IMR-90 (cell line): ENCODE measurements at regions not wholly inside any gene's neighbourhood (a gene's known extent, or its start where the extent isn't known, plus 50 kb on each side); places are given as distances from the start of the nearest gene placed in this dataset.
A peak's percentile ranks its signal among the peaks of the same experiment; 100 is the strongest.

Experiments
- ATAC-seq: fragments of 200-7000 bp; cut with Tn5 transposase; 2 replicates; pipeline ENCODE4 v1.9.1; 2020; ENCODE audit warnings: low read depth, mild to moderate bottlenecking, moderate library complexity
- BruUV-seq: library from RNA; stranded (reverse); fragments of 400-500 nt; replicated peaks from 2 replicates; lab custom pipeline; 2021; lab: Mats Ljungman, UMichigan
- CTCF ChIA-PET: fragments of 300-600 bp; formaldehyde crosslinking; extraction: SDS; loops from one replicate; lab custom pipeline; 2021; ENCODE audit warnings: antibody characterized with exemption; lab: Yijun Ruan, JAX
- POLR2A ChIA-PET: fragments of 300-600 bp; sonication (Branson Sonifier 250); formaldehyde crosslinking; loops from one replicate; lab custom pipeline; 2022; ENCODE audit warnings: antibody characterized with exemption; ENCODE audit not compliant: unreplicated experiment; lab: Charles Lee
- DNase-seq: peaks from one replicate; pipeline ENCODE4 v3.0.0; 2013
- H2AFZ ChIP-seq: replicated peaks from 2 replicates; pipeline ENCODE3; 2013; ENCODE audit warnings: low read length, mild to moderate bottlenecking; ENCODE audit not compliant: poor library complexity
- H2AK5ac ChIP-seq: 2 replicates; pipeline ENCODE4 v1.6.1; 2013; ENCODE audit warnings: low read depth, low read length, inconsistent platforms
- H2AK9ac ChIP-seq: replicated peaks from 2 replicates; pipeline ENCODE3; 2013; ENCODE audit warnings: mild to moderate bottlenecking, low read depth, low read length, moderate library complexity; ENCODE audit not compliant: poor library complexity
- H2BK120ac ChIP-seq: 2 replicates; pipeline ENCODE4 v1.6.1; 2013; ENCODE audit warnings: low read depth, low read length, inconsistent platforms
- H2BK15ac ChIP-seq: 3 replicates; pipeline ENCODE4 v1.6.1; 2013; ENCODE audit warnings: low read depth, low read length, inconsistent platforms
- H2BK20ac ChIP-seq: 2 replicates; pipeline ENCODE4 v1.6.1; 2013; ENCODE audit warnings: low read depth, mild to moderate bottlenecking, inconsistent platforms, low read length, moderate library complexity
- H2BK5ac ChIP-seq: 2 replicates; pipeline ENCODE4 v1.6.1; 2013; ENCODE audit warnings: mild to moderate bottlenecking, low read depth, low read length, inconsistent platforms; ENCODE audit not compliant: poor library complexity, severe bottlenecking
- H3K14ac ChIP-seq: replicated peaks from 2 replicates; pipeline ENCODE4 v1.6.1; 2013; ENCODE audit warnings: low read depth, low read length, inconsistent platforms
- H3K18ac ChIP-seq: 2 replicates; pipeline ENCODE4 v1.6.1; 2013; ENCODE audit warnings: low read depth, low read length, control low read depth
- H3K23ac ChIP-seq: 2 replicates; pipeline ENCODE4 v1.6.1; 2013; ENCODE audit warnings: low read depth, low read length, inconsistent platforms
- H3K27ac ChIP-seq: 2 replicates; pipeline ENCODE4 v1.5.1; 2013; ENCODE audit warnings: mild to moderate bottlenecking, control low read depth, low read length; ENCODE audit not compliant: insufficient read depth
- H3K27me3 ChIP-seq: 2 replicates; pipeline ENCODE4 v1.6.1; 2013; ENCODE audit warnings: low read length; ENCODE audit not compliant: control insufficient read depth, insufficient read depth
- H3K36me3 ChIP-seq: 2 replicates; pipeline ENCODE4 v1.6.1; 2013; ENCODE audit warnings: low read length, mixed read lengths; ENCODE audit not compliant: control insufficient read depth, insufficient read depth
- H3K4ac ChIP-seq: 2 replicates; pipeline ENCODE4 v1.6.1; 2013; ENCODE audit warnings: low read depth, low read length, inconsistent platforms
- H3K4me1 ChIP-seq: 2 replicates; pipeline ENCODE4 v1.6.1; 2013; ENCODE audit warnings: low read length, mixed read lengths; ENCODE audit not compliant: control insufficient read depth, insufficient read depth
- H3K4me2 ChIP-seq: 2 replicates; pipeline ENCODE4 v1.6.1; 2013; ENCODE audit warnings: low read depth, mild to moderate bottlenecking, control low read depth, low read length, moderate library complexity
- H3K4me3 ChIP-seq: 2 replicates; pipeline ENCODE4 v1.5.1; 2013; ENCODE audit warnings: low read depth, mild to moderate bottlenecking, control low read depth, low read length, moderate library complexity; ENCODE audit not compliant: insufficient read depth
- H3K56ac ChIP-seq: 2 replicates; pipeline ENCODE4 v1.6.1; 2013; ENCODE audit warnings: low read length, inconsistent platforms; ENCODE audit not compliant: insufficient read depth; ENCODE audit errors: extremely low read depth
- H3K79me1 ChIP-seq, 2 experiments: 2 replicates each; pipeline ENCODE4 v1.6.1; 2013; ENCODE audit warnings: low read length in 2 of 2, inconsistent platforms in 1 of 2, low read depth in 1 of 2
- H3K9ac ChIP-seq: 2 replicates; pipeline ENCODE4 v1.6.1; 2013; ENCODE audit warnings: low read depth, low read length, control low read depth
- H3K9me1 ChIP-seq: 2 replicates; pipeline ENCODE4 v1.6.1; 2013; ENCODE audit warnings: low read length, inconsistent platforms; ENCODE audit not compliant: insufficient read depth
- H3K9me3 ChIP-seq: 2 replicates; pipeline ENCODE4 v1.6.1; 2013; ENCODE audit warnings: low read length; ENCODE audit not compliant: control insufficient read depth, insufficient read depth
- H4K20me1 ChIP-seq: 2 replicates; pipeline ENCODE4 v1.6.1; 2013; ENCODE audit warnings: low read length, inconsistent platforms; ENCODE audit not compliant: insufficient read depth
- H4K5ac ChIP-seq: 2 replicates; pipeline ENCODE4 v1.6.1; 2013; ENCODE audit warnings: mild to moderate bottlenecking, low read depth, low read length, control low read depth
- H4K8ac ChIP-seq, 2 experiments: 2 replicates each; pipeline ENCODE4 v1.6.1; 2013; ENCODE audit warnings: low read depth in 2 of 2, low read length in 2 of 2, control low read depth in 1 of 2, inconsistent platforms in 1 of 2
- H4K91ac ChIP-seq: 2 replicates; pipeline ENCODE4 v1.6.1; 2013; ENCODE audit warnings: low read depth, low read length, inconsistent platforms; ENCODE audit not compliant: insufficient read depth
- BHLHE40 ChIP-seq: fragments of 150-350 bp; IDR thresholded peaks from 2 replicates; pipeline ENCODE4 v1.6.1; 2016; ENCODE audit warnings: mild to moderate bottlenecking, low read depth, low read length
- CEBPB ChIP-seq: IDR thresholded peaks from 2 replicates; pipeline ENCODE4 v1.6.1; 2012; ENCODE audit warnings: low read depth, low read length, improper control_type of control experiment
- CHD1 ChIP-seq: IDR thresholded peaks from 2 replicates; pipeline ENCODE4 v1.6.1; 2012; ENCODE audit warnings: low read depth, low read length, improper control_type of control experiment
- CTCF ChIP-seq: conservative IDR thresholded peaks from 2 replicates; pipeline ENCODE4 v1.5.1; 2012; ENCODE audit warnings: mild to moderate bottlenecking, low read depth, low read length, improper control_type of control experiment
- FOS ChIP-seq: fragments of 150-350 bp; IDR thresholded peaks from 2 replicates; pipeline ENCODE4 v1.6.1; 2016; ENCODE audit warnings: low read depth, low read length
- MAFK ChIP-seq: IDR thresholded peaks from 2 replicates; pipeline ENCODE4 v1.6.1; 2012; ENCODE audit warnings: low read depth, low read length, improper control_type of control experiment
- MAZ ChIP-seq: IDR thresholded peaks from 2 replicates; pipeline ENCODE4 v1.6.1; 2012; ENCODE audit warnings: low read depth, mild to moderate bottlenecking, low read length, improper control_type of control experiment, moderate library complexity, borderline replicate concordance
- MXI1 ChIP-seq: IDR thresholded peaks from 2 replicates; pipeline ENCODE4 v1.6.1; 2012; ENCODE audit warnings: low read depth, mild to moderate bottlenecking, low read length, moderate library complexity, borderline replicate concordance
- NFE2L2 ChIP-seq: fragments of 150-350 bp; IDR thresholded peaks from 2 replicates; pipeline ENCODE4 v1.6.1; 2016; ENCODE audit warnings: low read depth, mild to moderate bottlenecking, low read length
- POLR2A ChIP-seq: IDR thresholded peaks from 2 replicates; pipeline ENCODE4 v1.6.1; 2012; ENCODE audit warnings: mild to moderate bottlenecking, low read depth, low read length
- RAD21 ChIP-seq: IDR thresholded peaks from 2 replicates; pipeline ENCODE4 v1.6.1; 2012; ENCODE audit warnings: low read length, improper control_type of control experiment
- RCOR1 ChIP-seq: IDR thresholded peaks from 2 replicates; pipeline ENCODE4 v1.6.1; 2012; ENCODE audit warnings: mild to moderate bottlenecking, low read length, improper control_type of control experiment; ENCODE audit not compliant: insufficient replicate concordance
- RFX5 ChIP-seq: IDR thresholded peaks from 2 replicates; pipeline ENCODE4 v1.8.0; 2012; ENCODE audit warnings: low read depth, mild to moderate bottlenecking, low read length, moderate library complexity
- SMC3 ChIP-seq: fragments of 150-350 bp; IDR thresholded peaks from 2 replicates; pipeline ENCODE4 v1.6.1; 2016; ENCODE audit warnings: low read depth, mild to moderate bottlenecking, antibody characterized with exemption, low read length, moderate library complexity
- WGBS, 2 experiments: methylation state at CpG; one replicate each; pipeline versions ENCODE4 v1.1.5 to v1.1.7; 2013; ENCODE audit warnings: missing lambda C conversion rate in 2 of 2; ENCODE audit not compliant: insufficient read length in 1 of 2; ENCODE audit errors: extremely low coverage in 2 of 2; 5-methylcytosine and 5-hydroxymethylcytosine counted together
- dilution Hi-C: fragments of 300-500 bp; cut with HindIII; formaldehyde crosslinking; loops from one replicate; pipeline ENCODE4 v1.14.3; 2018; ENCODE audit warnings: low sequenced_read_pairs; ENCODE audit not compliant: unreplicated experiment
- in situ Hi-C: fragments of 300-500 bp; cut with MboI; formaldehyde crosslinking; loops from 3 replicates; pipeline ENCODE4 v1.14.3; 2019; ENCODE audit warnings: low sequenced_read_pairs, inconsistent platforms, mixed read lengths
- intact Hi-C: fragments of 100-400 bp; cut with micrococcal nuclease; formaldehyde crosslinking; loops from 2 replicates; pipeline ENCODE4 v1.10.0; 2022
- TF ChIP-seq, protein P1 (sequence below): fragments of 150-350 bp; IDR thresholded peaks from 2 replicates; pipeline ENCODE4 v1.6.1; 2016; ENCODE audit warnings: low read depth, mild to moderate bottlenecking, low read length, moderate library complexity, borderline replicate concordance
- TF ChIP-seq, protein P2 (sequence below): fragments of 150-350 bp; IDR thresholded peaks from 2 replicates; pipeline ENCODE4 v1.6.1; 2017; ENCODE audit warnings: mild to moderate bottlenecking, antibody characterized with exemption, low read length, low read depth

DNA sequence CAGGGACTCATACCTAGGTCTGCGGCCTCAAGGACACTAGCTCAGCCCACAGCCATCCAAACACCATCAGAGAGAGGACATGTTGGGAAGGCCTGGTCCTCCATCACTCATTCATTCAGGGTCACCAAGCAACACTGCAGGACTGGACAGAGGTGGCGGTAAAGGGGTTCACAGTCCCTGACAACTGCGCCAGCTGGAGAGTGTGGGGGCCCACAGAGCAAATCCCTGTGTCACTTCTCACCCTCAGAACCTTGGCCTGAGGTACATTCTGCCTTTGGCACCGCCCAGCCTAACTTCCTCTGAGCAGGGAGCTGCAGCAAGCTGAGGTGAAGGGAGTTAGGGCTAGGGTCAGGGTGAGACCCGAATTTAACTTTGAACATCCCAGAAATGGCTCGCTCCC is 106.5 kb downstream of the COPRS start:
- Histone ChIP-seq H2AFZ (peak overlapping the region; percentile 77), H3K9me3 (peaks cover 3% of the 10 kb centered on the region; the same call in 1 of the 2 replicates), H4K5ac (peak overlapping the region; percentile 14; the same call in 1 of the 2 replicates), H2AK5ac (peak overlapping the region; percentile 81), H2BK20ac (peak overlapping the region; percentile 81), H3K23ac (peak overlapping the region; percentile 52; the same call in 1 of the 2 replicates), H4K91ac (peak overlapping the region; percentile 55), H3K79me1 (no peaks in the 10 kb centered on the region), H3K4ac (peak overlapping the region; percentile 64), H3K27ac (no peak overlapping the region), H3K9ac (no peak overlapping the region), H3K14ac (peak overlapping the region; percentile 31; the same call in 1 of the 2 replicates), H3K4me3 (no peak overlapping the region), H2BK5ac (peak overlapping the region; percentile 48), H3K27me3 (no peaks in the 10 kb centered on the region), H3K9me1 (peaks cover 2% of the 10 kb centered on the region), H4K8ac (peak overlapping the region in 1 of 2 experiments; percentile 74; a peak in 2 of 4 replicates), H3K4me2 (no peak overlapping the region), H2AK9ac (peak overlapping the region; percentile 70), H3K18ac (0 out of 2 replicates have a peak overlapping the region, but pooled peaks have one; percentile 36), H3K4me1 (peaks cover 4% of the 10 kb centered on the region; the same call in 1 of the 2 replicates), H3K36me3 (no peaks in the 10 kb centered on the region), H2BK15ac (peak overlapping the region; percentile 65; the same call in 1 of the 3 replicates), H3K56ac (no peak overlapping the region), H2BK120ac (peak overlapping the region; percentile 86; the same call in 1 of the 2 replicates), H4K20me1 (no peaks in the 10 kb centered on the region)
- no peak for ATAC-seq
- BruUV-seq, result no TSS peak
- DNase-seq, result no peak
- POLR2A ChIA-PET, result no interaction called here
- in situ Hi-C loops, result no loop called here
- dilution Hi-C loops, result no loop called here
- CTCF ChIA-PET, result no interaction called here
- 100% methylated on average over 2 of the region's 6 CpGs; no CpG with 5 or more reads in 1 of the 2 experiments for WGBS, 2 experiments
- no peak for TF ChIP-seq RAD21
- TF ChIP-seq CTCF, result no peak
- no peak for TF ChIP-seq RFX5
- no peak for TF ChIP-seq POLR2A
- TF ChIP-seq CEBPB, result no peak
- TF ChIP-seq RCOR1, result no peak
- TF ChIP-seq, protein P1, sequence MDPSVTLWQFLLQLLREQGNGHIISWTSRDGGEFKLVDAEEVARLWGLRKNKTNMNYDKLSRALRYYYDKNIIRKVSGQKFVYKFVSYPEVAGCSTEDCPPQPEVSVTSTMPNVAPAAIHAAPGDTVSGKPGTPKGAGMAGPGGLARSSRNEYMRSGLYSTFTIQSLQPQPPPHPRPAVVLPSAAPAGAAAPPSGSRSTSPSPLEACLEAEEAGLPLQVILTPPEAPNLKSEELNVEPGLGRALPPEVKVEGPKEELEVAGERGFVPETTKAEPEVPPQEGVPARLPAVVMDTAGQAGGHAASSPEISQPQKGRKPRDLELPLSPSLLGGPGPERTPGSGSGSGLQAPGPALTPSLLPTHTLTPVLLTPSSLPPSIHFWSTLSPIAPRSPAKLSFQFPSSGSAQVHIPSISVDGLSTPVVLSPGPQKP, result no peak
- TF ChIP-seq BHLHE40, result no peak
- no peak for TF ChIP-seq FOS
- TF ChIP-seq MAFK, result no peak
- TF ChIP-seq NFE2L2, result no peak
- TF ChIP-seq CHD1, result no peak
- TF ChIP-seq SMC3, result no peak
- no peak for TF ChIP-seq MAZ
- TF ChIP-seq MXI1, result no peak
- TF ChIP-seq, protein P2, sequence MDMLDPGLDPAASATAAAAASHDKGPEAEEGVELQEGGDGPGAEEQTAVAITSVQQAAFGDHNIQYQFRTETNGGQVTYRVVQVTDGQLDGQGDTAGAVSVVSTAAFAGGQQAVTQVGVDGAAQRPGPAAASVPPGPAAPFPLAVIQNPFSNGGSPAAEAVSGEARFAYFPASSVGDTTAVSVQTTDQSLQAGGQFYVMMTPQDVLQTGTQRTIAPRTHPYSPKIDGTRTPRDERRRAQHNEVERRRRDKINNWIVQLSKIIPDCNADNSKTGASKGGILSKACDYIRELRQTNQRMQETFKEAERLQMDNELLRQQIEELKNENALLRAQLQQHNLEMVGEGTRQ, result no peak
- intact Hi-C loops, result no loop called here
